Esophagus (tissue), 2 donors: ENCODE measurements at regions not wholly inside any gene's neighbourhood (a gene's known extent, or its start where the extent isn't known, plus 50 kb on each side); places are given as distances from the start of the nearest gene placed in this dataset.

Experiments used
- H3K27ac ChIP-seq, 2 donors: one replicate each; pipeline ENCODE4 v1.5.1; 2013; ENCODE audit warnings: low read depth in 2 of 2, mild to moderate bottlenecking in 2 of 2, inconsistent platforms in 1 of 2, low read length in 1 of 2, moderate library complexity in 1 of 2
- H3K27me3 ChIP-seq, 2 donors: one replicate each; pipeline ENCODE4 v1.6.1; 2013; ENCODE audit warnings: low read length in 2 of 2, control low read depth in 1 of 2, mild to moderate bottlenecking in 1 of 2; ENCODE audit not compliant: insufficient read depth in 2 of 2, control insufficient read depth in 1 of 2
- H3K36me3 ChIP-seq, 2 donors: one replicate each; pipeline ENCODE4 v1.6.1; 2013; ENCODE audit warnings: low read length in 1 of 2; ENCODE audit not compliant: control insufficient read depth in 2 of 2, insufficient read depth in 2 of 2
- H3K4me1 ChIP-seq, 2 donors: one replicate each; pipeline ENCODE4 v1.6.1; 2013; ENCODE audit warnings: low read length in 1 of 2; ENCODE audit not compliant: control insufficient read depth in 2 of 2, insufficient read depth in 2 of 2
- H3K4me3 ChIP-seq, 2 donors: one replicate each; pipeline ENCODE4 v1.5.1; 2013; ENCODE audit warnings: low read length in 2 of 2, mild to moderate bottlenecking in 2 of 2, low read depth in 1 of 2, moderate library complexity in 1 of 2
- H3K9me3 ChIP-seq, 2 donors: one replicate each; pipeline ENCODE4 v1.6.1; 2013; ENCODE audit warnings: mild to moderate bottlenecking in 2 of 2, low read depth in 1 of 2, low read length in 1 of 2, moderate library complexity in 1 of 2; ENCODE audit not compliant: control insufficient read depth in 2 of 2, insufficient read depth in 1 of 2
- WGBS, 2 donors: extraction: QIAGEN DNeasy Blood & Tissue Kit; methylation state at CpG; one replicate each; pipeline ENCODE4 v1.1.7; 2013; 5-methylcytosine and 5-hydroxymethylcytosine counted together
- donor health status: healthy with polysubstance abuse.
- donor health status: Bipolar disorder and iron deficiency.

DNA sequence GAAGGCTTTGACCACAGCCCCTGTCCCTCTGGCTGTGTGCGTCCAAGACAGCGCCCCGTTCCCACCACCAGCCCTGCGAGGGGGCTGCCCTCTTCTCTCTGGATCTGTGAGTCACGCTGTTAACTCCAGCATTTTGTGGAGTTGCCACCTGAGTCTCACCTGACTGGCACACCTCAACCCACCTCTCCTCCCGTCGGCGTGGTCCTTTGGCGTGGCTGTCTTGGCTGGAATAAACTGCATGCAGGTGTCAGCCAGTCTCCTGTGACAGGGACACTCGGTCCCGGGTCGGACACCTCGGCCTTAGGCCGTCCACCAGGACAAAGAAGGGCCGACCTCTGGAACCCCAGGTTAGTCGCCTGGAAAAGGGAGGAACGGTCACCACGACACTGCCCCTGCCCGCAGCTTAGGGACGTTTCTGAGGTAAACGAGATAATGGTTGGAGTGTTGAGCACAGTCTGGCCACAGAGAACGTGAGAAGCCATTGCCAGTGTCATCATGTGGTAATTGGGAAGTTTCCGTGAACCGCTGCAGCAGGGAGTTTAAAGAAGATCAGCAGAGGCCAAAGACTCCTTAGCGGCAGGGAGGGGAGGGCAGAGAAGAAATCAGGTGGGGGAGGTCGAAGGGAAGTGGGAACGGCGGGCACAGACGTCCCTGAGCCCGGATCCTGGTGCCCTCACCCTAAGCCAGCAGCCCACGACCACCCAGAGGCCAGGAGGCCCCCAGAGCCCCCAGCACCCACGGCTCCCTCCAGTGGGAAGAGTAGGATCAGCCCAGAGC, 73.6 kb upstream of the FAM20C start:
- WGBS, 2 donors, result 81% methylated on average over 32 of the region's 32 CpGs
- H3K4me3 ChIP-seq, result no peak overlapping the region
- no peaks in the 10 kb centered on the region for H3K9me3 ChIP-seq
- H3K27me3 ChIP-seq, result no peaks in the 10 kb centered on the region
- no peaks in the 10 kb centered on the region for H3K36me3 ChIP-seq
- peak overlapping the region in 1 of 2 donors; percentile 6 for H3K27ac ChIP-seq
- peaks cover 0 to 4% of the 10 kb centered on the region in 2 donors for H3K4me1 ChIP-seq

DNA sequence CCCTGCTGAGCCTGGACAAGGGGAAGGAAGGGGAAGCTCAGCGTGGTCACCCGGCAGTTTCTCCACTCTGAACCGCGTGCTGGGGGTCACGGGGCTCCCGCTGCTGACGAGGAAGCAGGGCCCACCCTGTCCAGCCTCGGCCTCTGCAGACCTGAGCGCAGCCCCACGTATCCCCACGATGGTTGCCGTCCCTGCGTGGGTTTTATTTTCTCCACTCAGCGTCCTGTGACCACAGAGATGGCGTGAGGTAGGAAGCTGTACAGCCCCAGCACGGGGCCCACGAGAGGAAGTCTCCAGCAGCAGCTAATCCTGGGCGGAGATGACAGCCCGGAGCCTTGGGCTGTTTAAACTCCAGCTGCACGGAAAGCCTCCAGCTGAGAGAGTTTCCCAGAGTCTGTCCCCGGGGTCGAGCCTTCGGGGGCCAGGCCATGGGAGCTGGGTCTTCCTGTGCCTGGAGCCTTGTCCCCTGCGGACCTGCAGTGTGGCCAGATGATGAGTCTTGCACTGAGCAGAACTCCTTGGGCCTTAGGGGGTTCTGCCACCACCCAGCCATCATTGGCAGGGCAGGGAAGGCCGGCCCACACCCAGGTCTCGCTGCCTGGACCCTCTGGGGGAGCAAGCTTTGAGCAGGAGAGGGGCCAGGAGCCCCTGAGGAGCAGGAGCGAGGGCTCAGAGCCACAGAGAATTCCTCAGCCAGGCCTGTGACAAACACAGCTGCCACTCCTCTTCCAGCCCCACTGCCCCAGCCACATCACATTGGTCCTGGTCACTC, 72.8 kb upstream of the FAM20C start:
- peaks cover 0 to 4% of the 10 kb centered on the region in 2 donors for H3K4me1 ChIP-seq
- 44 to 48% methylated on average over 24 to 27 of the region's 27 CpGs for WGBS, 2 donors
- peak overlapping the region; percentile 6 to 12 for H3K27ac ChIP-seq
- H3K4me3 ChIP-seq, result no peak overlapping the region
- no peaks in the 10 kb centered on the region for H3K9me3 ChIP-seq
- no peaks in the 10 kb centered on the region for H3K27me3 ChIP-seq
- no peaks in the 10 kb centered on the region for H3K36me3 ChIP-seq

GRCh38 chr7:120164-120991, 72.0 kb upstream of the FAM20C start:
- Histone ChIP-seq H3K4me1 (peaks cover 0 to 4% of the 10 kb centered on the region in 2 donors), H3K27me3 (no peaks in the 10 kb centered on the region), H3K27ac (no peak overlapping the region), H3K4me3 (no peak overlapping the region), H3K9me3 (no peaks in the 10 kb centered on the region), H3K36me3 (no peaks in the 10 kb centered on the region)
- WGBS, 2 donors, result 62 to 66% methylated on average over 27 of the region's 27 CpGs

DNA sequence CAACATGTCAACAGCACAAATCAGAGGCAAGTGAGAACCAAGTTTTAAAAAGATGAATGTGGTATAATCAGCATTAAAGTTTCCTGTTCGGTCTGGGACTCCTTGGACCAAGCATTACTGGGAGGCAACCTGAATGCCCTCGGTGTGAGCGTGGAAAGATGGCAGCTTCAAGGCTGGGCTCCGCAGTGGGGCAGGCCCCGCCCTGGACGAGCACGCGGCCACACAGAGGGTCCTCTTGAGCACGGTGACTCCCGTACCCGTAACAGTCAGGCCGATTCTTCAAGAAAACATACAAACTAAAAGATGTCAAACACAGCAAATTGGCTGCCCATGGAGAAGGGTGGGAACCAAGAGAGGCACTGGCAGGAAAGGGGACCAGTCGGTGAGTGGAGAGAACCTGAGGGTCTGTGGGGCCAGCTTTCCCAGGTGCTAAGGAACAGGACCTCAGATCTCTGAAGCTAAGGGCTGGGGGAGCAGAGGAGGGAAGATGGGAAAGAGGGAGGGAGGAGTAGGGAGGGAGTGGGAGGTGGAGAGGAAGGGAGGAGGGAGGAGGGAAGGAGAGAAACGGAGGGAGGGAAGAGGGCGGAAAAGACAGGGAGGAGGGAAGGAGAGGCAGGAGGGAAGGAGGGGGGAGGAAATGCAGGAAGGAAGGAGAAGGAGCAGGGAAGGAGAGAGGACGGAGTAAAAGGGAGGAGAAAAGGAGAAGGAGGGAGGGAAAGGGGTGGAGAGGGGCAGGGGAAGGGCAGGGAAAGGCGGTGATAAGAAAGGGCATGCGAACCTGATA, 71.2 kb upstream of the FAM20C start:
- peaks cover 0 to 4% of the 10 kb centered on the region in 2 donors for H3K4me1 ChIP-seq
- 73 to 74% methylated on average over 18 of the region's 18 CpGs for WGBS, 2 donors
- no peak overlapping the region for H3K4me3 ChIP-seq
- H3K9me3 ChIP-seq, result no peaks in the 10 kb centered on the region
- no peaks in the 10 kb centered on the region for H3K27me3 ChIP-seq
- H3K27ac ChIP-seq, result no peak overlapping the region
- no peaks in the 10 kb centered on the region for H3K36me3 ChIP-seq

GRCh38 chr7:123237-123636, 69.1 kb upstream of the FAM20C start:
- Histone ChIP-seq H3K9me3 (no peaks in the 10 kb centered on the region), H3K27ac (no peak overlapping the region), H3K4me1 (peaks cover 0 to 4% of the 10 kb centered on the region in 2 donors), H3K4me3 (no peak overlapping the region), H3K36me3 (no peaks in the 10 kb centered on the region), H3K27me3 (no peaks in the 10 kb centered on the region)
- WGBS, 2 donors, result 90 to 91% methylated on average over 10 of the region's 10 CpGs

DNA sequence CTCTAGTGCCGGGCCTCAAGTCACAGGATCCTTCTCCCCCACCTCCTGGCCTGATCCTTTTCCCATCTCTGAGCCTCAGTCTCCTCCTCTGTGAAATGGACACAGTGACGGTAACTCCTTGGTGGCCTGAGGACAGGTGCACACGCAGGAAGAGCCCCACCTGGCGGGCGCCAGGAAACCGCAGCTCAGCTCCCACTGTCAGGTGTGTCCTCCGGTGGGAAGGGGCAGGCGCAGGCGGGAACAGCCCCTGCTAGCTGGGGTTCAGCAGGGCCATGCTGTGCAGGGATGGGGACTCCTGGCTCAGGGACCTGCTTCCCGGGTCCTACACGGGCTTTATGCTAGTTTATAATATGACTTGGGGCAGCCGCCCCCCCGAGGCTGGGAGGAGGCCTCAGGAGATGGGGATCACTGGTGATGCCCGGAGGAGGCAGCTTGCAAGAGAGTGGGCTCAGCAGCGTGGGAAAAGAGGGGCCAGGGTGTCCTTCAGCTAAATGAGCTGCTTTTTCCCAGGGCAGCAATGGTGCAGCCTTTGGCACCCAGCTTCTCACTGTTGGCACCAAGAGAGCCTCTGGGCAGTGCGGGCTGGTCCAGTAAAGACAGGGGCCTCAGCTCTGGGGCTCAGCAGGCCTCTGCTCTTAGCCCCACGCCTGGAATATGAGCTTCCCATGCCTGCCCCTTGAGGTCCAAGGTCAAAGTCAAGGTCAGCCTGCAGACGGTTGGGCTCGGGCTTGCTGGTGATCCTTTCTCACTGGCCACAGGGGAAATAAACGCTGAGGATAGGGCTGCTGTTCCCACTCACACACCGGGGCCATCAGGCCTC, 68.0 kb upstream of the FAM20C start:
- no peaks in the 10 kb centered on the region for H3K9me3 ChIP-seq
- no peak overlapping the region for H3K27ac ChIP-seq
- no peak overlapping the region for H3K4me3 ChIP-seq
- H3K4me1 ChIP-seq, result peaks cover 0 to 5% of the 10 kb centered on the region in 2 donors
- no peaks in the 10 kb centered on the region for H3K36me3 ChIP-seq
- 80 to 85% methylated on average over 21 of the region's 21 CpGs for WGBS, 2 donors
- H3K27me3 ChIP-seq, result no peaks in the 10 kb centered on the region

DNA sequence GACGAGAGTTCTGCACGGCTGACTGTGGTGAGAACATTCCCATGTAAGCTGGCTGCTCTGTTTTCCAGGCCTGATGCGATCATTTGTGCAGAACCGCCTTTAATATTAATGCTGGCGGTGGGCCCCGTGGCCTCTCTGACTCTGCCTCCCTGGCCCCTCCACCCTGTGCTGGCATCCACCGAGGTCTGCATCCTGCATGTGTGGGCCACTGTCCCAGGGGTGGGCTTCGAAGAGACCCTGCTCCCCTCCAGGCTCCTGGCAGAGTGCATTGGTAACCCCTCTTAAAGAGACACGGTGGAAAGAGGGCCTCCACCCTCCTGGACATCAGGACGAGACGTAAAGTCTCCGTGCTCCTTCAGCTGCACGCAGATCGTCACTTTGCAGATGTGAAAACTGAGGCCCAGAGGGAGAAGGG, 67.3 kb upstream of the FAM20C start:
- H3K4me1 ChIP-seq, result peaks cover 0 to 3% of the 10 kb centered on the region in 2 donors
- no peaks in the 10 kb centered on the region for H3K9me3 ChIP-seq
- no peaks in the 10 kb centered on the region for H3K36me3 ChIP-seq
- no peak overlapping the region for H3K27ac ChIP-seq
- 81 to 84% methylated on average over 14 of the region's 14 CpGs for WGBS, 2 donors
- no peaks in the 10 kb centered on the region for H3K27me3 ChIP-seq
- H3K4me3 ChIP-seq, result no peak overlapping the region

GRCh38 chr7:125661-126060, 66.7 kb upstream of the FAM20C start:
- Histone ChIP-seq H3K9me3 (no peaks in the 10 kb centered on the region), H3K27ac (no peak overlapping the region), H3K36me3 (no peaks in the 10 kb centered on the region), H3K4me3 (no peak overlapping the region), H3K27me3 (no peaks in the 10 kb centered on the region), H3K4me1 (peaks cover 0 to 3% of the 10 kb centered on the region in 2 donors)
- WGBS, 2 donors, result 88 to 92% methylated on average over 5 to 8 of the region's 8 CpGs
